GM21529 (cell line): ENCODE measurements at regions not wholly inside any gene's neighbourhood (a gene's known extent, or its start where the extent isn't known, plus 50 kb on each side); places are given as distances from the start of the nearest gene placed in this dataset.

Source experiments
- ATAC-seq: cut with Tn5 transposase; IDR thresholded peaks from one replicate; pipeline ENCODE4 v1.9.1; 2021; ENCODE audit not compliant: unreplicated experiment

DNA sequence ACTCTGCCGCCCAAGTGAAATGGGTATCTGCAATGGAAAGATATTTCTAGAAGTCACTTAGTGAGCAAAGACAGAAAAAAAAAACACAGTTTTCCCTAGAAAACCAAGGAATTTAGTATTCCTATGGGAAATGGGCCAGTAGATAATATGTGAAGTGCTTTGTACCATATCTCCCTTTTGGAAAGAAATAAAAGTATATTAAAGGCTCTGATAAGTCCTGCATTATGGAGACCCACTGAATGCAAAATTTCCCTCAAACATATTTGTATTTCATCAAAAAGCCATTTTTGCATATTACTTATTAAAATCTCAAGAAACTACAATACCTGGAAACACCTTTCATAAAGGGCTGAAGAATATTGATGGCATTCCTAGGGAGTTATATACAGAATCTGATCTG is 51.6 kb upstream of the DYNLRB2 start:
- ATAC-seq: no peak

DNA sequence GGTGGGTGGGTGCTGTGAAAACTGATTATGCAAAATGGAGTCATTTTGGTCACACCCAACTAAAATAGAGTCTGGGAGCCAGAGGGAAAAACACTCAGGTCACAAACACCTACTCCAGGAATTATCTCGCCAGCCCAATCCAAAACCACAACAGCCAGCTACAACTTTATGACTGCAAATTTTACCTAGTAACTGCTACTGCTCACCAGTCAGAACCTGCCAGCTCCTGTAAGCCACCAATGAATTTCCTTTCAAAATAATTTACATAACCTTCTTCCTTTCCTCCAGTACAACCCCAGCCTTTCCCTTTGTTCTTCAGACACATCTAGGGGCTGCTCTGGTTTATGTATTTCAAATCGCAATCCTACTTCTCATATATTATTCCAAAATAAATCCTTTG is 52.6 kb upstream of the DYNLRB2 start:
- no peak for ATAC-seq

GRCh38 chr16:80480664-80481063 is 60.1 kb upstream of the DYNLRB2 start:
- no peak for ATAC-seq

DNA sequence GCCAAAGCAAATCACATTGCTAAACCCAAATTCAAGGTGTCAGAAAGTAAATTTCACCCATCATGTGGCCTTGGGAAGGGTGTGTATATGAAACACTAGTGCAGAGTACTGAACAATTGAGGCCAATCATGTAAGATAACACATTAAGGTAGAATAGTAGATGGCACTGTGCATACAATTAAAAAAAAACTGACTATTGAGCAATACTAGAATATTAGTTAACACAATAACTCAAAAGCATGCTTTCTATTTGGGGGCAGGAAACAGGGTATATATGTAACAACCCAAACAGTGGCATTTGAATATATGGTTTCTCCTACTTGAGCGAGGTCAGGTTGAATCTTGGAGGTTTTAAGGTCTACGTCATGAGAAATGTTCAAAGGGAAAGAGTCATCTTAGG is 63.0 kb upstream of the DYNLRB2 start:
- no peak for ATAC-seq

- ATAC-seq: no peak
Observed at GRCh38 chr16:80468029-80468428, 72.8 kb upstream of the DYNLRB2 start.

- ATAC-seq: peak; percentile 88
Observed at GRCh38 chr16:80466024-80466987, 74.5 kb upstream of the DYNLRB2 start.

DNA sequence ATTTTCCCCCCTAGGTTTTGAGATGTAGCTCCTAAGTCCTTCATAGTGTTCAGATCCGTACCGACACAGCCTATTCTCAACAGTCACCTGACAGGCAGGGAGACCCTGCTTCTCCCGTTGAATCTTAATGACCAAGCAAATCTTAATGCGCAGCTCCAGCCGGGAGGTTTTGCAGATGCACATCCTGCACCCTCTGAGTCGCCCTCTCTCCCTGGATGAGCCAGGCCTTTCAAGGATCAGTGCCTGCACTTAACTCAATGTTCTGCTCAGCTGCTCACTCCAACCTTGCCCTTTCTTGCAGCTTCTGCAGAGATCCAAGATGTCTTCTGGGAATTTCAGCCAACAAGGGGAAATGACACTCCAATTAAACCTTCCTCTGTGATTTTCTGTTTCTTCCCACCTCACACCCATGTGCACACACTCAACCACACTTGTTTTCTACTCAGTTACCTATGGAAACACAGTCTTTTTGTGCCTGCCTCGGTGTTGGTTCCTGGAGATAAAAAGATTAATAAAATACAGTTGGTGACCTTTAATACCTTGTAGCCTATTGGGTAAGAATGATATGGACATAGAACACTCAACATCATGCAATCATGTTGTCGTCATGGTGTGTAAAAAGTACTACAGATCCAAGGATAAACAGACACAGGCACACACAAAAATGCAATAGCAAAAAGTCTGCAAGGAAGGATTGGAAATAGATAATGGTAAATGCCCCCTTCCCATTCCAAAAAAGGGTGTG is 76.9 kb upstream of the DYNLRB2 start:
- ATAC-seq: no peak

DNA sequence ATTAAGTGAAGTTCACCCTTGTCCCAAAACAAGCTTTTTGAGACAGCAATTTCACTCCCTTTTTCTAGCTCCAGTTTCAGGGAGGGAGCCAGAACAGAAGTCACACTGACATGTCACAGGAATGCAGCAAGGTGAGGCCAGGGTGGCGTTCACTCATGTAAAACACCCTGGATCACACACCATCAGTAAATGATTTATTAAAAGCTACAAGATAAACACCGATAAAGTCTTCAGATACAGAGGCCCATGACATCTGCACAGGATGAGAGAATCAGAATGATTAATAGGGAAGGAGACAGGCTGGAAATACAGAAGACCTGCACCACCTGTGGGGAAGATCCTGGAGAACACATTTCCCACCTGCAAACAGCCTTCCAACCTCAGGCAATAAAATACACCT is 77.5 kb upstream of the DYNLRB2 start:
- no peak for ATAC-seq

- ATAC-seq: no peak
Observed at GRCh38 chr16:80462917-80463316, 77.9 kb upstream of the DYNLRB2 start.

DNA sequence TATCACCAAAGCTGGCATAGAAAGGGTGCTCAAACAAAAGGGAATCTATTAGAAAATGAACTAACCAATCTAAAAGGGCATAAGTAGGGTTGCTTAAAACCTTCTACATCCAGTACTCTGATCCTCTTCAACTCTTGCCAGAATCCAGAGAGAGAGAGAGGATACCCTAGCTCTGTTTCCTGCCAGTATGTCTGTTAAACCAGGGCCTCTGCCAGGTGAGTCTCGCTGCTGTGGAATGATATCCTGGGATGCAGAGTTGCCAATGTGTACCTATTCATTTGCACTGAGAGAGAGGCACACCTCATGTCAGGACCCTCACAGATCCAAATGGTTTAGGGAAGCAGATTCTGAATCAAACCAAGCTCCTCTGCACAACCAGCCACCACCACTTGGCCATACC is 79.8 kb upstream of the DYNLRB2 start:
- ATAC-seq: no peak

DNA sequence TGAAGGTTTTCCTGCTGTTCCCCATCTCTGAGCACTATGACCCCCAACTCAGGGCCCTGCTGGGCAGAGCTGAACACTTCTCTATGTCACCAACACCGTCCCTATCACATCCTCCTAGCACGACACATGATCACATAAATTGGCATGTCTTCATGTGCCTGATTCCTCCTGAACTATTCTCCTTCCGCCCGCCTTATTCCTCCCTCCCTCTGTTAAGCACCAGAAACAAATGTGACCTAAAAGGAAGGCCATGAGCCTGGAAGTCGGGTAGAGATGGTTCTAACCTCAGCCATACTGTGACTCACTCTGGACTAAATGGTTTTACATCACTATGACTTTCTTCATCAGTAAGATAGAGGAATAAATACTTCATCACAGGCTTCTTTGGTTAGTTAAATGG is 80.8 kb upstream of the DYNLRB2 start:
- no peak for ATAC-seq

DNA sequence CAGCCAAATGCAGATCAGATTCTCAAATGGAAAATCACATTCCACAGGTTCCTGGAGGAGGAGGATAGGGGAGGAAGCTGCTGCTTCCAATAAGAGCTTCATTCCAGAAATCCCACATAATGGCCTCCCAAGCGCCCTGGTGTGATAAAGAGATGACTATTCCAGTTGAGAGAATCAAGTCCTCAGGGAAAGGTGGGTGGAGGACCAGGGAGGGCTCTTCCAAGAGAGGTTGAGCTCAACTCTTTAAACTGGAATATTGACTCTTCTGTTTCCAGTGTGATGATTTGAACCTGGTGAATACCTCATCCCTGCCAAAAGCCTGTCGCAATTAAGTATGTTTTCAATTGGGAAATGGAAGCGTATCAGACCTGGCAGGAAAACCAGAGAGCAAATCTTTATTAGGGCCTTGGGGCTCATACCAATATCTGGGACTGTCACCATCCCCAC is 81.4 kb upstream of the DYNLRB2 start:
- no peak for ATAC-seq

DNA sequence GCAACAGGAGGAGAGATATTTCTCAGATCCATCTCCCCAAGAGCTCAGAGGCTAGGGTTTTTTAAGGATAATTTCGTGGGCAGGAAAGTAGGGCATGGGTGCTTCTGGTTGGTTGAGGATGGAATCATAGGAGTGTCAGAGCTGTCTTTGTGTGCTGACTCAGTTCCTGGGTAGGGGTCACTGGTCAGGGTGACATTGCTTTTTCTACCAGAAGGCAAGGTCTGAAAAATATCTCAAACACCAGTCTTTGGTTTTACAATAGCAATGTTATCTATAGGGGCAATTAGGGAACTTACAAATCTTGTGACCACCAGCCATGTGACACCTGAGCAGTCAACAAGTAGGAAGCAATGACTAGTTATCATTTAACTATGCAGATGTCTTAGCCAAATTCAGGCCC is 82.9 kb upstream of the DYNLRB2 start:
- no peak for ATAC-seq

GRCh38 chr16:80454802-80455201 is 86.0 kb upstream of the DYNLRB2 start:
- no peak for ATAC-seq

DNA sequence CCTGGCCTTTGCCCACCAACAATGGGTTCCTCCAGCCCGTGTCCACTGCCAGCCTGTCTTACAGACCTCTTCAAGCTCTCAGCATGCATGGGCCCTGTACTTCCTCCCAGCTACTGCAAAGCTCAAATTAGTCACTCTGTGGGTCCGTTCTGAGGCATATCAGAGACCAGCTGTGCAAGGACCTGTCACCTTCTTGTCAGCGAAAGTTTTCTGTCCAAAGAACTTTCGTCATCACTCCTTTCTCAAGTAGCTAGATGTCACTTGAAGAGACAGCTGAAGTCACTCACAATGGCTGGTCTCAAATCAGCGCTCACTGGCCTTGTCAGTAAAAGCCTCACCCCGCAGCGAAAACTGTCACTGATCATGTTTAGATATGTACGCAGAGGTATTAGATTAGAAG is 91.4 kb upstream of the DYNLRB2 start:
- ATAC-seq: no peak

DNA sequence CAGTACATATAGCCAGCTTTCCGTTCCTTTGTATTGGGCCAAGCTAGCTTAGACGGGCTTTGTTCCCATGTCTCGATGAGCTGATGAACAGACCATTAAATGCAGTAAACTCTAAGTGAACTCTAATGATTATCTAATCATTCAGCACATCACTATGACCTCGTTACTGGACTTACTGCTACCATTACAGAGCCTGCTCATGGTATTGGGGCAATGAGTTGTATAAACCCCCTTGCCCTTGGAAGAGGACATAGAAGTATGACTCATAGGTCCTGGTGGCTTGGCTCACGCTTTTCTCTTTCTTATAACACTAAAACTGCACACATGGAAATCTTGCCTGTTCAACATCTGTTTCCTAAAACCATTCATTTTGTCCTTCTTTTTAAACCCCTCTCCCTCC is 93.6 kb upstream of the DYNLRB2 start:
- ATAC-seq: no peak

DNA sequence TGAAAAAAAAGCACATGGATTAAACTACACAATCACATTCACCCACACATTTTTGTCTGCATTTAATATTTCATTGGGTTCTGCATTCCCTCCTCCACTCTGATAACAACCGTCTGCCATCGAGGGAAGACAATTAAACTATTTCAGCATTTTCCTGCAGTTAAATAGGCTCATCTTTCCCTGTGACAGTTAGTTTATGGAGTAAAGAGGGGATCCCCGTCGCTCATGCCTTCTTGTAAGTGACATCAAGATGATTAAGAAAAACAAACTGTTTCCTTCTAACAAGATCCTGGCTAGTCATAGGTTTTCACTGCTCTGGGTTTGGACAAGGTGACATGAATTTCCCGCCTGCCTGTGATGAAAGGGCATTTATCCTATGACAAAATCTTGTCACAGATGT is 98.0 kb upstream of the DYNLRB2 start:
- no peak for ATAC-seq

GRCh38 chr16:80441935-80442334 is 98.9 kb upstream of the DYNLRB2 start:
- no peak for ATAC-seq

DNA sequence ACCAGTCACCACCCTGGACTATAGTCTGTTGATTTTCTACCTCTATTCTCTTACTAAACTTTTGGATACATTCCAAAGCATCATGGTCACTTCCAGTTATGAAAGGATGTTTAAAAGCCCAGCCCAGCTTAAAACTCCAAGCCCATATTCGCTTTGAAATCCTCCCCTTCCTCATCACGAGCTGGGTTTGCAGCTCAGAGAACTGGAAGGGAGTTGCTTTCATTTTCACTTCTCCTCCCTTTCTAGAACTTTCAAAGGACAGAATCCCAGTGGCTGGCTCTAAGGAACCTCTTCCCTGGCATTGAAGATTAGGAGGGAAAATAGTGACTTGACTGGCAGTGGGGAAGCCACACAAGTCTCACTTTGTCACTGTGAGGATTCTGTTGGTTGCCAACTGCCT is 100.1 kb upstream of the DYNLRB2 start:
- no peak for ATAC-seq

DNA sequence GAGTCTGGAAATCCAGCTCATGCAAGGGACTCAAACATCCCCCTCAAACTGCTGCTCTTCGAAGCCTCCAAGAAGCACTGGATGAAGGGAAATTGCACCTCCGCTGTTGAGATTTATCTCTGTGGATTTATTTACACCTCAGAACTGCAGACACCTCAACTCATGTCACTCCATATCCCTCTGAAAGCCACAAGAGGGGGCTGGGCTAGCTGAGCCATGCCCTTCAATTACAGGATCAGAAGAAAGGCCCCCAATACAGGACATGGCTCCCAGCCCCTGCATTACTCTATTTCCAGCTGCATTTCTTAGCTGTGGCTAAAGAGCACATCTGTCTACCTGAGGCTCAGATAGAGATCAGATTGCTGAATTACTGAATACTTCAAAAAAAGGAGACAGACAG is 103.1 kb upstream of the DYNLRB2 start:
- no peak for ATAC-seq

DNA sequence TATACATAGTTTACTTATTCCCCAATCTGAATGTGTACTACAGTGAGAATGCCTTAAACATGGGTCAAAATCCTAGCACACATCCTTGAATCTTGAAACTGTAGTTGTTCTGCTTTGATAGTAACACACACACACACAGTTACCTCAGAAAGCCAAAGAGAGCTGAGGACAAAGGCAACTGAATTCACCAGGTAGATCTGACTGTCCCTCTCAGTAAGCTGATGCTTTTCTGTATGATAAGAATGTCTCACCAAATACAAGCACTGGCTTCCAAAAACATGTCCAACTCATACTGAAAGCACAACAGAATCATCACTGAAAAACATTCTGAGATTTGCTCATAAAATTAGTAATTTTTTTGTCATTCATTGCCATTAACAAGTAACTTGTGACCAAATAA is 104.3 kb upstream of the DYNLRB2 start:
- no peak for ATAC-seq

- no peak for ATAC-seq
Observed at GRCh38 chr16:80433623-80434022, 107.2 kb upstream of the DYNLRB2 start.
